RWPE2 (cell line): ENCODE measurements at regions not wholly inside any gene's neighbourhood (a gene's known extent, or its start where the extent isn't known, plus 50 kb on each side); places are given as distances from the start of the nearest gene placed in this dataset.

Experiments used
- ATAC-seq: fragments of 200-7000 bp; cut with Tn5 transposase; 3 replicates; pipeline ENCODE4 v1.9.1; 2021; ENCODE audit warnings: low read depth
- DNase-seq: peaks from one replicate; pipeline ENCODE4 v3.0.0-alpha.2; 2020; ENCODE audit warnings: low spot score
- H3K27ac ChIP-seq: fragments of 450-650 bp; 2 replicates; pipeline ENCODE4 v1.5.1; 2017; ENCODE audit warnings: mild to moderate bottlenecking; ENCODE audit not compliant: poor library complexity, severe bottlenecking
- H3K27me3 ChIP-seq: fragments of 250-450 bp; sonication (Bioruptor Pico); 2 replicates; pipeline ENCODE4 v1.5.1; 2021; ENCODE audit warnings: mild to moderate bottlenecking, moderate library complexity; ENCODE audit not compliant: insufficient read depth, poor library complexity, severe bottlenecking
- H3K36me3 ChIP-seq: fragments of 250-450 bp; sonication (Bioruptor Pico); 2 replicates; pipeline ENCODE4 v1.5.1; 2020; ENCODE audit warnings: low read depth, mild to moderate bottlenecking, moderate library complexity
- H3K4me1 ChIP-seq: fragments of 250-450 bp; sonication (Bioruptor Pico); 2 replicates; pipeline ENCODE4 v1.5.1; 2021; ENCODE audit warnings: mild to moderate bottlenecking, moderate library complexity; ENCODE audit not compliant: insufficient read depth, poor library complexity, severe bottlenecking
- H3K4me3 ChIP-seq: fragments of 250-450 bp; sonication (Bioruptor Pico); 2 replicates; pipeline ENCODE4 v1.5.1; 2021; ENCODE audit warnings: mild to moderate bottlenecking, moderate library complexity; ENCODE audit not compliant: severe bottlenecking
- H3K9me3 ChIP-seq: fragments of 250-450 bp; sonication (Bioruptor Pico); 2 replicates; pipeline ENCODE4 v1.5.1; 2021; ENCODE audit warnings: mild to moderate bottlenecking, moderate library complexity; ENCODE audit not compliant: severe bottlenecking
- CTCF ChIP-seq: fragments of 450-650 bp; IDR thresholded peaks from one replicate; pipeline ENCODE4 v1.5.1; 2017; ENCODE audit warnings: mild to moderate bottlenecking, moderate library complexity; ENCODE audit not compliant: poor library complexity, severe bottlenecking

GRCh38 chr15:69626095-69627066 lies 173.8 kb downstream of the RPLP1 start:
- H3K36me3 ChIP-seq = no peaks in the 10 kb centered on the region
- H3K9me3 ChIP-seq = no peaks in the 10 kb centered on the region
- ATAC-seq = no peak
- peaks cover 7% of the 10 kb centered on the region for H3K4me1 ChIP-seq
- no peak for DNase-seq
- H3K27ac ChIP-seq = no peak overlapping the region
- TF ChIP-seq CTCF = no peak
- H3K27me3 ChIP-seq = peaks cover 20% of the 10 kb centered on the region
- no peak overlapping the region for H3K4me3 ChIP-seq

GRCh38 chr15:69627548-69628158 lies 175.0 kb downstream of the RPLP1 start:
- H3K27me3 ChIP-seq = peaks cover 30% of the 10 kb centered on the region

GRCh38 chr15:69628256-69629093 lies 175.9 kb downstream of the RPLP1 start:
- H3K27me3 ChIP-seq = peaks cover 38% of the 10 kb centered on the region
- ATAC-seq = no peak
- TF ChIP-seq CTCF = no peak

More at GRCh38 chr15:69627548-69628158, 175.0 kb downstream of the RPLP1 start:
- H3K36me3 ChIP-seq = no peaks in the 10 kb centered on the region
- H3K9me3 ChIP-seq = peaks cover 2% of the 10 kb centered on the region
- DNase-seq = no peak
- H3K27ac ChIP-seq = no peak overlapping the region
- H3K4me3 ChIP-seq = no peak overlapping the region
- no peak for ATAC-seq
- H3K4me1 ChIP-seq = peaks cover 7% of the 10 kb centered on the region
- no peak for TF ChIP-seq CTCF

GRCh38 chr15:69629631-69630161 lies 177.1 kb downstream of the RPLP1 start:
- H3K27me3 ChIP-seq = peaks cover 50% of the 10 kb centered on the region
- no peak overlapping the region for H3K27ac ChIP-seq
- no peak for ATAC-seq
- DNase-seq = no peak
- no peaks in the 10 kb centered on the region for H3K4me1 ChIP-seq
- TF ChIP-seq CTCF = no peak
- H3K36me3 ChIP-seq = no peaks in the 10 kb centered on the region
- H3K4me3 ChIP-seq = no peak overlapping the region
- H3K9me3 ChIP-seq = peaks cover 2% of the 10 kb centered on the region

More at GRCh38 chr15:69628256-69629093, 175.9 kb downstream of the RPLP1 start:
- no peak for DNase-seq
- Histone ChIP-seq H3K4me1 (peaks cover 7% of the 10 kb centered on the region), H3K4me3 (no peak overlapping the region), H3K36me3 (no peaks in the 10 kb centered on the region), H3K9me3 (peaks cover 2% of the 10 kb centered on the region), H3K27ac (no peak overlapping the region)
